MM.1S (cell line): ENCODE measurements at regions not wholly inside any gene's neighbourhood (a gene's known extent, or its start where the extent isn't known, plus 50 kb on each side); places are given as distances from the start of the nearest gene placed in this dataset.

Experiments used
- DNase-seq: peaks from one replicate; pipeline ENCODE4 v3.0.0-alpha.2; 2015
- H2AFZ ChIP-seq: fragments of 300-600 bp; sonication (generic); 2 replicates; pipeline ENCODE4 v1.6.0; 2016; ENCODE audit warnings: antibody characterized with exemption, low read length
- H3F3A ChIP-seq: fragments of 300-600 bp; sonication (generic); 2 replicates; pipeline ENCODE4 v1.6.1; 2016; ENCODE audit warnings: mild to moderate bottlenecking, antibody characterized with exemption, low read length, moderate library complexity, mixed read lengths; ENCODE audit not compliant: insufficient read depth
- H3K27ac ChIP-seq: fragments of 300-600 bp; sonication (generic); 2 replicates; pipeline ENCODE4 v1.5.1; 2016; ENCODE audit warnings: mild to moderate bottlenecking, low read length
- H3K27me3 ChIP-seq: fragments of 300-600 bp; sonication (generic); replicated peaks from 2 replicates; pipeline ENCODE4 v1.6.0; 2016; ENCODE audit warnings: low read length; ENCODE audit not compliant: insufficient read depth
- H3K36me3 ChIP-seq: fragments of 300-600 bp; sonication (generic); replicated peaks from 2 replicates; pipeline ENCODE4 v1.6.1; 2016; ENCODE audit warnings: mild to moderate bottlenecking, low read length, mixed read lengths; ENCODE audit not compliant: insufficient read depth
- H3K4me1 ChIP-seq: fragments of 300-600 bp; sonication (generic); 2 replicates; pipeline ENCODE4 v1.6.1; 2016; ENCODE audit warnings: low read length, mixed read lengths
- H3K4me2 ChIP-seq: fragments of 300-600 bp; sonication (generic); 2 replicates; pipeline ENCODE4 v1.6.0; 2016; ENCODE audit warnings: low read depth, low read length
- H3K4me3 ChIP-seq: fragments of 300-600 bp; sonication (generic); 2 replicates; pipeline ENCODE4 v1.5.1; 2016; ENCODE audit warnings: low read length, mixed read lengths
- H3K79me2 ChIP-seq: fragments of 300-600 bp; sonication (generic); 2 replicates; pipeline ENCODE4 v1.6.1; 2016; ENCODE audit warnings: mixed run types, low read length, mixed read lengths
- H3K9ac ChIP-seq: fragments of 300-600 bp; sonication (generic); 2 replicates; pipeline ENCODE4 v1.6.1; 2016; ENCODE audit warnings: low read length, mixed read lengths
- H3K9me2 ChIP-seq: fragments of 300-600 bp; sonication (generic); replicated peaks from 2 replicates; pipeline ENCODE4 v1.6.1; 2016; ENCODE audit warnings: mild to moderate bottlenecking, low read length, mixed read lengths; ENCODE audit not compliant: insufficient read depth
- H3K9me3 ChIP-seq: fragments of 300-600 bp; sonication (generic); replicated peaks from 2 replicates; pipeline ENCODE4 v1.6.1; 2016; ENCODE audit warnings: mild to moderate bottlenecking, low read length, mixed read lengths; ENCODE audit not compliant: insufficient read depth
- H4K20me1 ChIP-seq: fragments of 300-600 bp; sonication (generic); 2 replicates; pipeline ENCODE4 v1.6.1; 2016; ENCODE audit warnings: mild to moderate bottlenecking, low read length, moderate library complexity, mixed read lengths; ENCODE audit not compliant: insufficient read depth
- CTCF ChIP-seq: fragments of 300-600 bp; sonication (generic); IDR thresholded peaks from 2 replicates; pipeline ENCODE4 v1.5.1; 2016; ENCODE audit warnings: antibody characterized with exemption, low read length, mixed read lengths
- EZH2 ChIP-seq: fragments of 300-600 bp; sonication (generic); optimal IDR thresholded peaks from 2 replicates; pipeline ENCODE3; 2017; ENCODE audit warnings: low read depth, mild to moderate bottlenecking, antibody characterized with exemption, low read length, mixed read lengths
- EZH2phosphoT487 ChIP-seq: fragments of 300-600 bp; sonication (generic); IDR thresholded peaks from 2 replicates; pipeline ENCODE4 v1.6.1; 2018; ENCODE audit warnings: antibody characterized with exemption, low read length

GRCh38 chr11:80958361-80958760 is 1517.5 kb upstream of the TENM4 start:
- no peak overlapping the region for H3K4me3 ChIP-seq

GRCh38 chr11:80955588-80955987 is 1514.8 kb upstream of the TENM4 start:
- Histone ChIP-seq H4K20me1 (no peaks in the 10 kb centered on the region), H3F3A (no peaks in the 10 kb centered on the region), H3K4me1 (no peaks in the 10 kb centered on the region), H3K4me2 (no peak overlapping the region), H3K36me3 (no peaks in the 10 kb centered on the region), H2AFZ (no peak overlapping the region), H3K27ac (no peak overlapping the region), H3K79me2 (no peaks in the 10 kb centered on the region), H3K9ac (no peak overlapping the region), H3K9me2 (no peaks in the 10 kb centered on the region), H3K9me3 (no peaks in the 10 kb centered on the region), H3K27me3 (no peaks in the 10 kb centered on the region), H3K4me3 (no peak overlapping the region)
- TF ChIP-seq EZH2 (no peak), CTCF (no peak), EZH2phosphoT487 (no peak)
- no peak for DNase-seq

More at GRCh38 chr11:80958361-80958760, 1517.5 kb upstream of the TENM4 start:
- no peak for DNase-seq
- Histone ChIP-seq H3K4me2 (no peak overlapping the region), H2AFZ (no peak overlapping the region), H3F3A (no peaks in the 10 kb centered on the region), H4K20me1 (no peaks in the 10 kb centered on the region), H3K36me3 (no peaks in the 10 kb centered on the region), H3K9me3 (no peaks in the 10 kb centered on the region), H3K9ac (no peak overlapping the region), H3K27ac (no peak overlapping the region), H3K9me2 (no peaks in the 10 kb centered on the region), H3K79me2 (no peaks in the 10 kb centered on the region), H3K27me3 (no peaks in the 10 kb centered on the region), H3K4me1 (no peaks in the 10 kb centered on the region)
- TF ChIP-seq EZH2 (no peak), CTCF (no peak), EZH2phosphoT487 (no peak)

- no peak overlapping the region for H3K4me3 ChIP-seq
- no peak overlapping the region for H3K4me2 ChIP-seq
- H2AFZ ChIP-seq, result no peak overlapping the region
- H3K9me2 ChIP-seq, result no peaks in the 10 kb centered on the region
- no peaks in the 10 kb centered on the region for H3K27me3 ChIP-seq
- no peaks in the 10 kb centered on the region for H3K4me1 ChIP-seq
- no peak for DNase-seq
- H3K27ac ChIP-seq, result no peak overlapping the region
- no peak overlapping the region for H3K9ac ChIP-seq
- H3K36me3 ChIP-seq, result no peaks in the 10 kb centered on the region
- H3K79me2 ChIP-seq, result no peaks in the 10 kb centered on the region
- no peaks in the 10 kb centered on the region for H3K9me3 ChIP-seq
- no peaks in the 10 kb centered on the region for H4K20me1 ChIP-seq
- H3F3A ChIP-seq, result no peaks in the 10 kb centered on the region
- no peak for TF ChIP-seq EZH2phosphoT487
Observed at GRCh38 chr11:80948781-80949180, 1508.0 kb upstream of the TENM4 start.

- no peak overlapping the region for H3K9ac ChIP-seq
- H3K4me2 ChIP-seq, result no peak overlapping the region
- no peak for DNase-seq
- no peak for TF ChIP-seq EZH2phosphoT487
- TF ChIP-seq EZH2, result no peak
- TF ChIP-seq CTCF, result no peak
- no peaks in the 10 kb centered on the region for H3K27me3 ChIP-seq
- H3K36me3 ChIP-seq, result no peaks in the 10 kb centered on the region
- no peak overlapping the region for H3K4me3 ChIP-seq
- H3F3A ChIP-seq, result no peaks in the 10 kb centered on the region
- no peaks in the 10 kb centered on the region for H3K9me2 ChIP-seq
- no peak overlapping the region for H2AFZ ChIP-seq
- H4K20me1 ChIP-seq, result no peaks in the 10 kb centered on the region
- no peaks in the 10 kb centered on the region for H3K4me1 ChIP-seq
- H3K9me3 ChIP-seq, result no peaks in the 10 kb centered on the region
- H3K27ac ChIP-seq, result no peak overlapping the region
- H3K79me2 ChIP-seq, result no peaks in the 10 kb centered on the region
Observed at GRCh38 chr11:80944758-80945157, 1503.9 kb upstream of the TENM4 start.
